Liver (tissue), 7 donors: ENCODE measurements at regions not wholly inside any gene's neighbourhood (a gene's known extent, or its start where the extent isn't known, plus 50 kb on each side); places are given as distances from the start of the nearest gene placed in this dataset.

Experiments used
- DNase-seq: peaks from one replicate; pipeline ENCODE4 v3.0.0-alpha.2; 2017; ENCODE audit warnings: low spot score
- H3K27ac ChIP-seq, 2 donors: one replicate each; pipeline ENCODE4 v1.7.0; 2013; ENCODE audit warnings: inconsistent platforms in 2 of 2, low read length in 2 of 2, control low read depth in 1 of 2, low read depth in 1 of 2, mild to moderate bottlenecking in 1 of 2
- H3K27me3 ChIP-seq, 4 donors: one replicate each; pipeline versions ENCODE4 v1.6.1 to v1.7.0; 2013; ENCODE audit warnings: low read length in 3 of 4, inconsistent platforms in 1 of 4, mild to moderate bottlenecking in 1 of 4, moderate library complexity in 1 of 4; ENCODE audit not compliant: control insufficient read depth in 4 of 4, insufficient read depth in 4 of 4
- H3K36me3 ChIP-seq, 4 donors: one replicate each; pipeline versions ENCODE4 v1.6.1 to v1.7.0; 2013; ENCODE audit warnings: low read length in 3 of 4, mild to moderate bottlenecking in 3 of 4, low read depth in 1 of 4, moderate library complexity in 1 of 4; ENCODE audit not compliant: control insufficient read depth in 4 of 4, insufficient read depth in 3 of 4
- H3K4me1 ChIP-seq, 4 donors: one replicate each; pipeline versions ENCODE4 v1.6.1 to v1.7.0; 2013; ENCODE audit warnings: low read length in 3 of 4, mild to moderate bottlenecking in 3 of 4, moderate library complexity in 1 of 4; ENCODE audit not compliant: control insufficient read depth in 4 of 4, insufficient read depth in 4 of 4
- H3K4me3 ChIP-seq, 3 donors: one replicate each; pipeline versions ENCODE4 v1.6.1 to v1.7.0; 2013; ENCODE audit warnings: low read length in 3 of 3, control low read depth in 1 of 3, low read depth in 1 of 3, mild to moderate bottlenecking in 1 of 3
- H3K9ac ChIP-seq, 2 donors: one replicate each; pipeline ENCODE4 v1.7.0; 2013; ENCODE audit warnings: low read length in 2 of 2, mild to moderate bottlenecking in 2 of 2, moderate library complexity in 2 of 2, control low read depth in 1 of 2, low read depth in 1 of 2
- H3K9me3 ChIP-seq, 4 donors: one replicate each; pipeline versions ENCODE4 v1.6.1 to v1.7.0; 2013; ENCODE audit warnings: low read length in 3 of 4; ENCODE audit not compliant: control insufficient read depth in 4 of 4
- EGR1 ChIP-seq, 2 donors: IDR thresholded peaks; 2 replicates each; pipeline ENCODE4 v1.6.1; 2016 to 2018; ENCODE audit warnings: antibody characterized with exemption in 2 of 2, low read depth in 2 of 2
- FOXA1 ChIP-seq: IDR thresholded peaks from 2 replicates; pipeline ENCODE4 v1.6.1; 2016; ENCODE audit warnings: antibody characterized with exemption
- GABPA ChIP-seq, 2 donors: IDR thresholded peaks in 1 of 2; conservative IDR thresholded peaks in 1 of 2; 2 replicates each; pipeline ENCODE4 v1.6.1; 2016; ENCODE audit warnings: antibody characterized with exemption in 2 of 2, mild to moderate bottlenecking in 1 of 2, moderate library complexity in 1 of 2
- HNF4G ChIP-seq: IDR thresholded peaks from 2 replicates; pipeline ENCODE4 v1.6.1; 2016; ENCODE audit warnings: antibody characterized with exemption
- JUND ChIP-seq, 2 donors: IDR thresholded peaks; 2 replicates each; pipeline ENCODE4 v1.6.1; 2016; ENCODE audit warnings: antibody characterized with exemption in 2 of 2
- RAD21 ChIP-seq, 2 donors: IDR thresholded peaks; 2 replicates each; pipeline ENCODE4 v1.6.1; 2016; ENCODE audit warnings: antibody characterized with exemption in 2 of 2, mild to moderate bottlenecking in 2 of 2
- RXRA ChIP-seq, 2 donors: IDR thresholded peaks; 2 replicates each; pipeline ENCODE4 v1.6.1; 2017 to 2018; ENCODE audit warnings: antibody characterized with exemption in 2 of 2, mild to moderate bottlenecking in 1 of 2
- SP1 ChIP-seq: IDR thresholded peaks from 2 replicates; pipeline ENCODE4 v1.6.1; 2018; ENCODE audit warnings: antibody characterized with exemption, mild to moderate bottlenecking
- YY1 ChIP-seq: IDR thresholded peaks from 2 replicates; pipeline ENCODE4 v1.6.1; 2016; ENCODE audit warnings: antibody characterized with exemption, mild to moderate bottlenecking
- ZBTB33 ChIP-seq: IDR thresholded peaks from 2 replicates; pipeline ENCODE4 v1.6.1; 2016; ENCODE audit warnings: antibody characterized with exemption
- WGBS: extraction: QIAGEN DNeasy Blood & Tissue Kit; methylation state at CpG from one replicate; pipeline ENCODE4 v1.1.7; 2013; 5-methylcytosine and 5-hydroxymethylcytosine counted together
- TF ChIP-seq, protein P1 (sequence below): IDR thresholded peaks from 2 replicates; pipeline ENCODE4 v1.6.1; 2016; ENCODE audit warnings: antibody characterized with exemption, mild to moderate bottlenecking
- TF ChIP-seq, protein P2 (sequence below): IDR thresholded peaks from 2 replicates; pipeline ENCODE4 v1.6.1; 2016; ENCODE audit warnings: antibody characterized with exemption
- donor health status: healthy.
- donor health status: healthy.
- donor health status: healthy.
- donor health status: healthy.

GRCh38 chr6:147999001-147999540, 343.6 kb upstream of the SASH1 start (continued):
- TF ChIP-seq GABPA (IDR thresholded peaks at IDR 0.05 in 1 of 2, conservative IDR thresholded peaks at IDR 0.05 in 1 of 2) (no peak), YY1 (no peak), SP1 (no peak), EGR1 (IDR thresholded peaks at IDR 0.05; ENCODE audit: low read depth in 2 of 2) (no peak)

GRCh38 chr6:148001844-148002642, 340.6 kb upstream of the SASH1 start:
- no peaks in the 10 kb centered on the region for H3K4me1 ChIP-seq
- no peak overlapping the region for H3K9ac ChIP-seq
- no peak overlapping the region for H3K27ac ChIP-seq
- peaks cover 0 to 2% (median 0%) of the 10 kb centered on the region in 4 donors for H3K9me3 ChIP-seq
- WGBS: 75% methylated on average over 7 of the region's 7 CpGs
- no peaks in the 10 kb centered on the region for H3K36me3 ChIP-seq
- H3K27me3 ChIP-seq: no peaks in the 10 kb centered on the region
- no peak overlapping the region for H3K4me3 ChIP-seq
- no peak for DNase-seq
- TF ChIP-seq, protein P1, sequence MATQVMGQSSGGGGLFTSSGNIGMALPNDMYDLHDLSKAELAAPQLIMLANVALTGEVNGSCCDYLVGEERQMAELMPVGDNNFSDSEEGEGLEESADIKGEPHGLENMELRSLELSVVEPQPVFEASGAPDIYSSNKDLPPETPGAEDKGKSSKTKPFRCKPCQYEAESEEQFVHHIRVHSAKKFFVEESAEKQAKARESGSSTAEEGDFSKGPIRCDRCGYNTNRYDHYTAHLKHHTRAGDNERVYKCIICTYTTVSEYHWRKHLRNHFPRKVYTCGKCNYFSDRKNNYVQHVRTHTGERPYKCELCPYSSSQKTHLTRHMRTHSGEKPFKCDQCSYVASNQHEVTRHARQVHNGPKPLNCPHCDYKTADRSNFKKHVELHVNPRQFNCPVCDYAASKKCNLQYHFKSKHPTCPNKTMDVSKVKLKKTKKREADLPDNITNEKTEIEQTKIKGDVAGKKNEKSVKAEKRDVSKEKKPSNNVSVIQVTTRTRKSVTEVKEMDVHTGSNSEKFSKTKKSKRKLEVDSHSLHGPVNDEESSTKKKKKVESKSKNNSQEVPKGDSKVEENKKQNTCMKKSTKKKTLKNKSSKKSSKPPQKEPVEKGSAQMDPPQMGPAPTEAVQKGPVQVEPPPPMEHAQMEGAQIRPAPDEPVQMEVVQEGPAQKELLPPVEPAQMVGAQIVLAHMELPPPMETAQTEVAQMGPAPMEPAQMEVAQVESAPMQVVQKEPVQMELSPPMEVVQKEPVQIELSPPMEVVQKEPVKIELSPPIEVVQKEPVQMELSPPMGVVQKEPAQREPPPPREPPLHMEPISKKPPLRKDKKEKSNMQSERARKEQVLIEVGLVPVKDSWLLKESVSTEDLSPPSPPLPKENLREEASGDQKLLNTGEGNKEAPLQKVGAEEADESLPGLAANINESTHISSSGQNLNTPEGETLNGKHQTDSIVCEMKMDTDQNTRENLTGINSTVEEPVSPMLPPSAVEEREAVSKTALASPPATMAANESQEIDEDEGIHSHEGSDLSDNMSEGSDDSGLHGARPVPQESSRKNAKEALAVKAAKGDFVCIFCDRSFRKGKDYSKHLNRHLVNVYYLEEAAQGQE: no peak
- peak in 1 of 2 donors; percentile 10 for TF ChIP-seq RAD21 (IDR thresholded peaks at IDR 0.05)

GRCh38 chr6:148004651-148005050, 338.0 kb upstream of the SASH1 start:
- TF ChIP-seq, protein P2, sequence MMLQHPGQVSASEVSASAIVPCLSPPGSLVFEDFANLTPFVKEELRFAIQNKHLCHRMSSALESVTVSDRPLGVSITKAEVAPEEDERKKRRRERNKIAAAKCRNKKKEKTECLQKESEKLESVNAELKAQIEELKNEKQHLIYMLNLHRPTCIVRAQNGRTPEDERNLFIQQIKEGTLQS: no peak
- TF ChIP-seq SP1 (no peak), EGR1 (IDR thresholded peaks at IDR 0.05; ENCODE audit: low read depth in 2 of 2) (no peak)
- Histone ChIP-seq H3K9ac (no peak overlapping the region), H3K27me3 (no peaks in the 10 kb centered on the region), H3K4me3 (no peak overlapping the region), H3K36me3 (no peaks in the 10 kb centered on the region), H3K9me3 (no peaks in the 10 kb centered on the region), H3K4me1 (no peaks in the 10 kb centered on the region), H3K27ac (no peak overlapping the region)
- WGBS: 77% methylated on average over 3 of the region's 3 CpGs
- DNase-seq: no peak

DNA sequence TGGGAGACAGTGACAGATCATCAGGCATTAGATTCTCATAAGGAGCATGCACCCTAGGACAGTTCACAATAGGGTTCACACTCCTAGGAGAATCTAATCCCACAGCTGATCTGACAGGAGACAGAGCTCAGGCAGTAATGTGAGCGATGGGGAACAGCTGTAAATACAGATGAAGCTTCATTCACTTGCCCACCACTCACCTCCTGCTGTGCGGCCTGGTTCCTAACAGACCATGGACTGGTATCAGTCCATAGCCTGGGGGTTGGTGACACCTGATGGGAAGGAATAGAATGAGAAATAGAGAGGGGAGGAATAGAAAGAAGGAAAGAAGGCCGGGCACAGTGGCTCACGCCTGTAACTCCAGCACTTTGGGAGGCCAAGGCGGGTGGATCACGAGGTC, 336.8 kb upstream of the SASH1 start:
- Histone ChIP-seq H3K27me3 (no peaks in the 10 kb centered on the region), H3K4me3 (no peak overlapping the region), H3K36me3 (no peaks in the 10 kb centered on the region), H3K9ac (no peak overlapping the region), H3K27ac (no peak overlapping the region), H3K4me1 (no peaks in the 10 kb centered on the region), H3K9me3 (peaks cover 2 to 7% (median 4%) of the 10 kb centered on the region in 4 donors)
- WGBS: 85% methylated on average over 6 of the region's 6 CpGs
- no peak for DNase-seq
- TF ChIP-seq FOXA1: no peak
- TF ChIP-seq RXRA (IDR thresholded peaks at IDR 0.05): no peak
- TF ChIP-seq, protein P1: no peak
- TF ChIP-seq, protein P2: no peak
- TF ChIP-seq RAD21 (IDR thresholded peaks at IDR 0.05): no peak
- no peak for TF ChIP-seq ZBTB33
- no peak for TF ChIP-seq JUND (IDR thresholded peaks at IDR 0.05)
- no peak for TF ChIP-seq SP1
- TF ChIP-seq HNF4G: no peak
